GM23248 (cell line): ENCODE measurements at regions not wholly inside any gene's neighbourhood (a gene's known extent, or its start where the extent isn't known, plus 50 kb on each side); places are given as distances from the start of the nearest gene placed in this dataset.

Experiments used
- EZH2 ChIP-seq: fragments of 200-600 bp; sonication (generic); IDR thresholded peaks from 2 replicates; pipeline ENCODE4 v1.6.1; 2018; ENCODE audit warnings: antibody characterized with exemption, mild to moderate bottlenecking; ENCODE audit not compliant: insufficient read depth, poor library complexity, severe bottlenecking
- EZH2phosphoT487 ChIP-seq: fragments of 200-600 bp; sonication (generic); IDR thresholded peaks from 2 replicates; pipeline ENCODE4 v1.6.1; 2018; ENCODE audit warnings: antibody characterized with exemption, moderate library complexity, mild to moderate bottlenecking, low read depth; ENCODE audit not compliant: insufficient read depth

DNA sequence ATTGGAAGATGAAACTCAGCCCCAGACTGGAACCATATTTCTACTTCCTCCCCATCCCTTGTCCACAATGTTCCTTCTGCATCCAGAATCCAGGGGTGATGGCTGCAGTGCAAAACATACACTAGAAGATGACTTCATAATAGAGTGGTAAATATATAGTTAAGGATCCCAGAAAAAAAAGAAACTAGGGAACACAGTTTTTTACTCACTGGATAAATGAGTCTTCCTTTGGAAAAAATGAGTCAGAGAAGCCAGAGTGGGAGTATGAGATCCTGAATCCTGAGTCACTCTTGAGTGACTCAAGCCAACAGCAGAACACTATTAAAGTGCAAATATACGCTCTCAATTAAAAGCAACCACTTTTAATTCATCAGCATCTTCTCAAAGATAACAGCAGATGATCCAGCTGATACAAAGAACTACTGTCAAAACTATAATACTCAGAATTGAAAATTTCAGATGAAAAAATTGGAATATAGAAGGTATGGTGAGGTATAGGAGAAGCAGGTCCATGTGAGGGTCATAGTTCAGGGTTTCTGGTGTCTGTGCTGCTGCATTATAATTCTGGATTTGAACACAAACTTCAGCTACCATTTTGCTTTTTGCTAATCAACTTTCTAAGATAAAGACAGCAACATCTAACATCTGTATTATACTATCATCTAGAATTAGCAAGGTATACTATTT lies 987.2 kb upstream of the CDH2 start:
- TF ChIP-seq EZH2 (no peak), EZH2phosphoT487 (no peak)
